Activated gamma-delta T cell treated with anti-CD3 and anti-CD28 coated beads, Interleukin-2, amount 50 U/mL, for 16 hours (primary cell): ENCODE measurements at regions not wholly inside any gene's neighbourhood (a gene's known extent, or its start where the extent isn't known, plus 50 kb on each side); places are given as distances from the start of the nearest gene placed in this dataset.
A peak's percentile ranks its signal among the peaks of the same experiment; 100 is the strongest.

ENCODE experiments used
- DNase-seq: peaks from one replicate; pipeline ENCODE4 v3.0.0-alpha.2; 2020; ENCODE audit warnings: low read depth

DNA sequence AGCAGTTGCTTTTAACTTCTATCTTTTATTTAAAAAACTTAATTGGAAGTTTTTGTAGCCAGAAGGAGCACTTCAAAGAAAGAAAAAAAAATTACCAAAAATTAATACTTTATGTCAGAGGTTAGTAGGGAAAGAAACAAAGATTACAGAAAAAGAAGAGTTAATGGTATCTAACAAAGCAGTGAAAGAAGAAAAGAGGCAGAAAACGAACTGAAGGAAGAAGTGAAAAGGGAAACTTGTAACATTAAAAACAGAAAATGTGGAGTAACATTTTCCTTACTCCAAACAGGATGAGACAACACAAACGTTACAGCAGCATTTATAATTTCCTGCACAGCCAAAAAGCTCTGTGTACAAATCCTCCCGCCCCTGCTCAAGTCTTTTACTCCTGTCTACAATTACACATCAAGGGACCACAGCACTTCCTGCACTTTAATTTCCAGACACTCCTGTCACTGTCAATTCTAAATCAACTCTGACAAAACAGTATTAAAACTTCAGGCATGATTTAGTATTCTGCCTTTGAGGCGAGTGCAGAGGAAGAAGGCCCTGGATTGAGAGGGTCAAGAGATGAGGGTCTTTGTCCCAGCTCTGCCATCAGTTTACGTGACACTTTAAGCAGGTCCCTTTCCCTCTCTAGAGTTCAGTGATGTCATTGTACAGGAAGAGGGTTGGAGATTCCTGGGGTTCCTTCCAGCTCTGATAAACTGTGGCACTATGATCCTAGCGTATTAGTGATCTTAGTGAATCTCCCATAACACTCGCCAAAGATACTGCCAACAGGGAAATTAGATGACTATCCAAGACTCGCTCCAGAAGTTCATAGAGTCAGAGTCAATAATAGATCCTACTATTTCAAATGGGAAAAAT is 53.2 kb upstream of the LSM14A start:
- DNase-seq: no peak

DNA sequence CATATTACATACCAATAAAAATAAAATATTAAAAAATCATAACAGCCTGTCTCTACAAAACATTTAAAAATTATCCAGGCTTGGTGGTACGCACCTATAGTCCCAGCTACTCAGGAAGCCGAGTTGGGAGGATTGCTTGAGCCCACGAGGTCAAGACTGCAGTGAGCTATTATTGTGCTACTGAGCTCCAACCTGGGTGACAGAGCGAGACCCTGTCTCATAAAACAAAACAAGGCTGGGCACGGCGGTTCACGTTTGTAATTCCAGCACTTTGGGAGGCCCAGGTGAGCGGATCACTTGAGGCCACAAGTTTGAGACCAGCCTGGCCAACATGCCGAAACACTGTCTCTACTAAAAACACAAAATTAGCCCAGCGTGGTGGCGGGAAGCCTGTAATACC is 52.2 kb upstream of the LSM14A start:
- no peak for DNase-seq

DNA sequence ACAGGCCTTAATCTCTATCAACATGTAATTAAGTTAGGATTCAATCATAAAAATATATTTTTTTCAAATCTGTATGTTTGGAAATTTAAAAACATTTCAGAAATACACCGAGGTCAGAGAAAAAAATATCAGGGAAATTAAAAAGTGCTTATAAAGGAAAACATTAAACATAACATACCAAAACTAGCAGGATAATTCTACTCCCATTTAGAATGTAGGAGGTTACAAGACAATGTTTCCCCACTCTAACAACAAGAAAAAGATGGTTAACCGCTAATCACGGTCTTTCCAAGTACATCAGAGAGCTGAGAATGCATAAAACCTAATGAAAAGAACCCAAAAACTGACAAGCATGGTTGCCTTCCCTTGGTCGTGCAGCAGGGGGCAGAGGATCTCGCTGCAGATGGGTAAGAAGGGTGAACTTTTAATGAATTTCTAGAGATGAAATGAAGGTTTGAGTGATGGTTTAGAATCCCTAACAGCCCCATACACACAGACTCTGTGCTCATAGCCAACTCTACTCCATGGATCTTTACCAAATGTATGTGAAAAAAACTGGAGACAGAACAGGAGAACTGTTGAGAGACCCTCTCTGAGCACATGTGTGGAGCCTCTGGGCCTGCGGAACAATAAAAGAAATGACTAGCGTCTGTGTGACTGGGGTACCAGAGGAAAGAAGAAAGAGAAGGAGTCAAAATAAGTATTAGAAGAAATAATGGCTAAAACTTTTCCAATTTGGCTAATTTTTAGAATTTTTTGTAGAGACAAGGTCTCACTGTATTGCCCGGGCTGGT is 51.3 kb upstream of the LSM14A start:
- DNase-seq: peak; percentile 17
